IPS DF 6.9 (cell line): ENCODE measurements at regions not wholly inside any gene's neighbourhood (a gene's known extent, or its start where the extent isn't known, plus 50 kb on each side); places are given as distances from the start of the nearest gene placed in this dataset.

Experiments
- DNase-seq: peaks from one replicate; pipeline ENCODE4 v3.0.0-alpha.2; 2013; ENCODE audit warnings: low read depth, low spot score
- H3K27ac ChIP-seq: one replicate; pipeline ENCODE4 v1.5.1; 2013; ENCODE audit warnings: low read length, control low read depth
- H3K27me3 ChIP-seq: 2 replicates; pipeline ENCODE4 v1.6.1; 2013; ENCODE audit warnings: mild to moderate bottlenecking, low read length; ENCODE audit not compliant: control insufficient read depth, insufficient read depth
- H3K36me3 ChIP-seq: 2 replicates; pipeline ENCODE4 v1.6.1; 2013; ENCODE audit warnings: low read length; ENCODE audit not compliant: control insufficient read depth, insufficient read depth
- H3K4me1 ChIP-seq: 2 replicates; pipeline ENCODE4 v1.6.1; 2013; ENCODE audit warnings: low read length; ENCODE audit not compliant: control insufficient read depth, insufficient read depth
- H3K4me3 ChIP-seq: 2 replicates; pipeline ENCODE4 v1.5.1; 2013; ENCODE audit warnings: mild to moderate bottlenecking, low read length
- H3K9me3 ChIP-seq: 2 replicates; pipeline ENCODE4 v1.6.1; 2013; ENCODE audit warnings: low read length, inconsistent platforms; ENCODE audit not compliant: control insufficient read depth, insufficient read depth
- WGBS: extraction: QIAGEN DNeasy Blood & Tissue Kit; methylation state at CpG from one replicate; pipeline ENCODE4 v1.1.7; 2013; ENCODE audit warnings: mixed read lengths, missing lambda C conversion rate; ENCODE audit not compliant: insufficient read length, insufficient coverage; 5-methylcytosine and 5-hydroxymethylcytosine counted together

DNA sequence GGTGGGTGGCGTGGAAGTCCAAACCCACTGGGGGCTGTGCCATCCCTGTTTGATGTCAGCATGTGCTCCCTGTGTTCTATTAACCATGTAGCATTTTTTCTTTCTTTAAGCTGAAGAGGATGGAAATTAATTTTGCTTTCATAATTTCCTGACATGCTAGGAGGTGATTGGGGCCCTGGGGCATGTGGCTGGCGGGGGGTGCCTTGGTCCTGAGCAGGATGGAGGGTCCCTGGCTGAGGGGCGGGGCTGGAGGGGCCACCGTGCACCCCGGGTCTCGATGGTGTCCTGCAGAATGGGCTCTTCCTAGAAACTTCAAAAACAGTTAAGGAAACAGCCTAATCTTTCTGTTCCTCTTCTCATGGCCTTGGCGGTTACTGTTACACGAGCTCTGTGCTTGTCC, 69.3 kb upstream of the IRX4 start:
- no peak overlapping the region for H3K4me3 ChIP-seq
- no peaks in the 10 kb centered on the region for H3K9me3 ChIP-seq
- H3K36me3 ChIP-seq: no peaks in the 10 kb centered on the region
- H3K27me3 ChIP-seq: no peaks in the 10 kb centered on the region
- WGBS: no CpG with 5 or more reads among the region's 8 CpGs
- no peak for DNase-seq
- no peak overlapping the region for H3K27ac ChIP-seq
- H3K4me1 ChIP-seq: 0 out of 2 replicates have a peak, but pooled peaks cover 7% of the 10 kb centered on the region

DNA sequence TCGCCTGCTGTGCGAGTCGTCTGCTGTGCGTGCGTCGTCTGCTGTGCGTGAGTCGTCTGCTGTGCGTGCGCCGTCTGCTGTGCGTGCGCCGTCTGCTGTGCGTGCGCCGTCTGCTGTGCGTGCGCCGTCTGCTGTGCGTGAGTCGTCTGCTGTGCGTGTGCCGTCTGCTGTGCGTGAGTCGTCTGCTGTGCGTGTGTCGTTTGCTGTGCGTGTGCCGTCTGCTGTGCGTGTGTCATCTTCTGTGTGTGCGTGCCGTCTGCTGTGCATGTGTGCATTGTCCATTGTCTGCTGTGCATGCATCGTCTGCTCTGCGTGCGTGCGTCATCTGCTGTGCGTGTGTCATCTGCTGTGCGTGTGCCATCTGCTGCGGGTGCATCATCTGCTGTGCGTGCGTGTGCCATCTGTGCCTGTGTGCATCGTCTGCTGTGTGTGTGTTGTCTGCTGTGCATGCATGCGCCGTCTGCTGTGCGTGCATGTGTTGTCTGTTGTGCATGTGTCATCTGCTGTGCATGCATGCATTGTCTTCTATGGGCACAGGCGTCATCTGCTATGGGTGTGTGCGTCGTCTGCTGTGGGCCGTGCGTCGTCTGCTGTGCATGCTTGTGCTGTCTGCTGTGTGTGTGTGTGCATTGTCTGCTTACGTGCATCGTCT, 68.6 kb upstream of the IRX4 start:
- no CpG with 5 or more reads among the region's 54 CpGs for WGBS
- no peaks in the 10 kb centered on the region for H3K9me3 ChIP-seq
- no peak for DNase-seq
- no peak overlapping the region for H3K4me3 ChIP-seq
- no peaks in the 10 kb centered on the region for H3K27me3 ChIP-seq
- H3K4me1 ChIP-seq: peaks cover 7% of the 10 kb centered on the region; the same call in 1 of the 2 replicates
- H3K36me3 ChIP-seq: no peaks in the 10 kb centered on the region
- H3K27ac ChIP-seq: no peak overlapping the region

DNA sequence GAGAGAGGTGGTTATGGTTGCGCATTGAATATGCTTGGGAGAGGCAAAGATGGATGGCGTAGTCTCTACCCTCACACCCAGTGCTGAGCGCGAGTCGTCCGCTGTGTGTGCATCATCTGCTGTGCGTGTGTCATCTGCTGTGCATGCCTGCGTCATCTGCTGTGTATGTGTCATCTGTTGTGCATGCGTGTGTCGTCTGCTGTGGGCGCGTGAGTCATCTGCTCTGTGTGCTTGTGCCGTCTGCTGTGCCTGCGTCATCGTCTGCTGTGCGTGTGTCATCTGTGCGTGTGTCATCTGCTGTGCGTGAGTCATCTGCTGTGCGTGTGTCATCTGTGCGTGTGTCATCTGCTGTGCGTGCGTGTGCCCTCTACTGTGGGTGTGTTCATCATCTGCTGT, 68.0 kb upstream of the IRX4 start:
- Histone ChIP-seq H3K9me3 (no peaks in the 10 kb centered on the region), H3K27me3 (no peaks in the 10 kb centered on the region), H3K36me3 (no peaks in the 10 kb centered on the region), H3K27ac (no peak overlapping the region), H3K4me1 (peaks cover 7% of the 10 kb centered on the region; the same call in 1 of the 2 replicates), H3K4me3 (no peak overlapping the region)
- no peak for DNase-seq
- WGBS: no CpG with 5 or more reads among the region's 22 CpGs

DNA sequence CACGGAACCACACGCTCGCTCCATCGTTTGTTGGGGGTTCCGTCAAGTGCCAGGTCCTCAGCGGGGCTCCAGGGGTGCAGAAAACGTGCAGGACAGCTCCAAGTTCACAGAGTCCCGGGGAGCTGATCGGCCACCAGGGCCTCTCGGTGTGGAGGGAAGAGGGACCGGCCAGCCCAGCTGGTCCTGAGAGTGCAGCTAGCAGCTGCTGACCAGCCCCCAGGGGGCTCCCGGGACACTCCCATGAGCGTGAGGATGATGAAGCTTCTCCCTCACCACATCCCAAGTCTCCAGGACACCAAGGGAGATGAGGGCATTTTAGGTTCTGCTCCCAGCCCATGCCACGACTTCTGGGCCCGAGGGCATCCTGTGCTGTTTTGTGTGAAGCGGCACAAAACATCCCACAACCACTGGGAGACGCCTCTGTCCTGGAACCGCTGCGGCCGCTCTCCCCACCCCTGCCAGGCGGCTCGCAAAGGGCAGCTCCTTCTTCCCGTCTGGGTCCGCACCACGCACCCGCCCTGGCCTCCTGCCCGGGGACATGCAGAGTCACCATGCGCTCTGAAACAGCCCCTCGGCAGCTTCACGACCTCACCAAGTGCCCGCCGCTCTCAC, 67.5 kb upstream of the IRX4 start:
- no peak overlapping the region for H3K27ac ChIP-seq
- no CpG with 5 or more reads among the region's 32 CpGs for WGBS
- no peak overlapping the region for H3K4me3 ChIP-seq
- H3K4me1 ChIP-seq: peaks cover 7% of the 10 kb centered on the region; the same call in 1 of the 2 replicates
- H3K27me3 ChIP-seq: no peaks in the 10 kb centered on the region
- H3K36me3 ChIP-seq: no peaks in the 10 kb centered on the region
- no peaks in the 10 kb centered on the region for H3K9me3 ChIP-seq
- DNase-seq: no peak

DNA sequence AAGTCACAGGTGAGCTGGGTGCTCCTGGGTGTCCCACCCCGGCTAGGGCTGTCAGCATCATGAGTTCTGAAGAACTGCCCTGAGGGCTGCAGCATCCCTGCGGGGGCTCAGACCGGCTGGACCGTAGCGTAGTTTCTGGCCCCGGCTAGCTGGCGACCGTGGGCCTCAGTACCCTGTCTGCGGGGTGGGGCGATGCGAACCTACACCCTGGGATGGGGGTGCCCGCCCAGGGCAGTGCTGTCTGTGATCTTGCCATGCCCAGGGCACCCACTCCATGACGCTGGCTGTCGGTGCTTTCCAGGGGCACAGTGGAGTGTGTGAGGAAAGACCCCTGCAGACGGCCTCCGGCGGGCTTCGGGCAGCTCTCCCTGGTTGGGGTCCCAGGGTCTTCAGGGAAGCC, 66.5 kb upstream of the IRX4 start:
- peaks cover 7% of the 10 kb centered on the region; the same call in 1 of the 2 replicates for H3K4me1 ChIP-seq
- WGBS: no CpG with 5 or more reads among the region's 18 CpGs
- no peak overlapping the region for H3K27ac ChIP-seq
- H3K9me3 ChIP-seq: no peaks in the 10 kb centered on the region
- no peak overlapping the region for H3K4me3 ChIP-seq
- no peaks in the 10 kb centered on the region for H3K36me3 ChIP-seq
- no peak for DNase-seq
- H3K27me3 ChIP-seq: no peaks in the 10 kb centered on the region

- Histone ChIP-seq H3K4me3 (no peak overlapping the region), H3K9me3 (no peaks in the 10 kb centered on the region), H3K27me3 (no peaks in the 10 kb centered on the region), H3K36me3 (no peaks in the 10 kb centered on the region), H3K27ac (no peak overlapping the region), H3K4me1 (peaks cover 7% of the 10 kb centered on the region; the same call in 1 of the 2 replicates)
- no CpG with 5 or more reads among the region's 26 CpGs for WGBS
- no peak for DNase-seq
Observed at GRCh38 chr5:1948663-1949191, 66.0 kb upstream of the IRX4 start.

DNA sequence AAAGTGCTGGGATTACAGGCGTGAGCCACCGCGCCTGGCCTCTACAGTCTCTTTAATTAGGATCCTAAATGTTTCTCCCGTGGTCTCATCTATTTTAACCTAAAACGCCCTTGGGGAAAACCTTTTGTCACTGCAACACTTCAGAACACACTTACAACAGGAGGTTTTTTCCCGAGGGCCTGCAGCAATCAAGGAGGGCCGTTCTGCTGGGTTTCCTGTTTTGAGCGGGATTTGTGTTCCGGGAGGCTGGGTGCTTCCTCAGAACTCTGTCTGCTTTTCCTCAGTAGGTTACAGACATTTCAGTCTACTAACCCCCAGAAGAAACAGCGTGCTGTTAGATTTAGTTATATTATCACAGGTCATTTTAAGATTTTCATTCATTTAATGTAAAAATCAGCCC, 65.4 kb upstream of the IRX4 start:
- WGBS: no CpG with 5 or more reads among the region's 10 CpGs
- no peak overlapping the region for H3K4me3 ChIP-seq
- H3K9me3 ChIP-seq: no peaks in the 10 kb centered on the region
- DNase-seq: no peak
- no peaks in the 10 kb centered on the region for H3K36me3 ChIP-seq
- H3K27ac ChIP-seq: no peak overlapping the region
- H3K4me1 ChIP-seq: peaks cover 7% of the 10 kb centered on the region; the same call in 1 of the 2 replicates
- H3K27me3 ChIP-seq: no peaks in the 10 kb centered on the region

- no CpG with 5 or more reads among the region's 13 CpGs for WGBS
Observed at GRCh38 chr5:1946776-1947175, 64.1 kb upstream of the IRX4 start.

GRCh38 chr5:1946122-1946677, 63.5 kb upstream of the IRX4 start:
- no peaks in the 10 kb centered on the region for H3K27me3 ChIP-seq
- no peaks in the 10 kb centered on the region for H3K9me3 ChIP-seq
- H3K36me3 ChIP-seq: no peaks in the 10 kb centered on the region
- no peak overlapping the region for H3K27ac ChIP-seq
- H3K4me3 ChIP-seq: no peak overlapping the region
- no peak for DNase-seq
- WGBS: no CpG with 5 or more reads among the region's 17 CpGs
- no peaks in the 10 kb centered on the region; the same call in 1 of the 2 replicates for H3K4me1 ChIP-seq

More at GRCh38 chr5:1946776-1947175, 64.1 kb upstream of the IRX4 start:
- H3K4me1 ChIP-seq: peaks cover 4% of the 10 kb centered on the region; the same call in 1 of the 2 replicates
- no peaks in the 10 kb centered on the region for H3K27me3 ChIP-seq
- no peaks in the 10 kb centered on the region for H3K9me3 ChIP-seq
- no peak for DNase-seq
- H3K4me3 ChIP-seq: no peak overlapping the region
- H3K36me3 ChIP-seq: no peaks in the 10 kb centered on the region
- no peak overlapping the region for H3K27ac ChIP-seq

GRCh38 chr5:1945606-1946005, 62.9 kb upstream of the IRX4 start:
- DNase-seq: no peak
- no CpG with 5 or more reads among the region's 13 CpGs for WGBS
- Histone ChIP-seq H3K27ac (no peak overlapping the region), H3K9me3 (no peaks in the 10 kb centered on the region), H3K27me3 (no peaks in the 10 kb centered on the region), H3K4me3 (no peak overlapping the region), H3K4me1 (no peaks in the 10 kb centered on the region; the same call in 1 of the 2 replicates), H3K36me3 (no peaks in the 10 kb centered on the region)
